H1 (cell line): ENCODE measurements at regions not wholly inside any gene's neighbourhood (a gene's known extent, or its start where the extent isn't known, plus 50 kb on each side); places are given as distances from the start of the nearest gene placed in this dataset.

Experiments used
- CTCF ChIA-PET: fragments of 300-600 bp; sonication (Branson Sonifier 250); formaldehyde crosslinking; loops from one replicate; lab custom pipeline; 2021; ENCODE audit not compliant: partially characterized antibody; lab: Charles Lee
- POLR2A ChIA-PET: fragments of 300-600 bp; sonication (Branson Sonifier 250); formaldehyde crosslinking; loops from one replicate; lab custom pipeline; 2021; ENCODE audit warnings: inconsistent platforms; ENCODE audit not compliant: partially characterized antibody; lab: Charles Lee
- DNase-seq, 2 experiments: peaks; one replicate each; pipeline versions ENCODE4 v3.0.0 to v3.0.0-alpha.2; 2010 to 2022; ENCODE audit warnings: low spot score in 2 of 2, low read depth in 1 of 2, mixed read lengths in 1 of 2
- FAIRE-seq: peaks from 2 replicates; lab custom pipeline; 2011; peaks lifted over from hg19 to GRCh38; lab: Jason Lieb, UNC
- H2AFZ ChIP-seq: 2 replicates; pipeline ENCODE4 v1.8.1; 2012; ENCODE audit warnings: low read length, inconsistent platforms
- H2AK5ac ChIP-seq: 2 replicates; pipeline ENCODE4 v1.6.1; 2013; ENCODE audit warnings: low read depth, low read length
- H2BK120ac ChIP-seq: replicated peaks from 2 replicates; pipeline ENCODE3; 2013; ENCODE audit warnings: low read depth, low read length, inconsistent platforms
- H2BK12ac ChIP-seq: 2 replicates; pipeline ENCODE4 v1.6.1; 2013; ENCODE audit warnings: low read depth, low read length
- H2BK15ac ChIP-seq: 2 replicates; pipeline ENCODE4 v1.6.1; 2013; ENCODE audit warnings: low read length
- H2BK20ac ChIP-seq: 2 replicates; pipeline ENCODE4 v1.6.1; 2013; ENCODE audit warnings: low read length
- H2BK5ac ChIP-seq: 2 replicates; pipeline ENCODE4 v1.6.1; 2013; ENCODE audit warnings: low read depth, low read length
- H3K14ac ChIP-seq: 2 replicates; pipeline ENCODE4 v1.6.1; 2013; ENCODE audit warnings: inconsistent platforms; ENCODE audit not compliant: insufficient read length
- H3K18ac ChIP-seq: 2 replicates; pipeline ENCODE4 v1.6.1; 2013; ENCODE audit warnings: low read length; ENCODE audit errors: extremely low read depth
- H3K23ac ChIP-seq: 2 replicates; pipeline ENCODE4 v1.6.1; 2013; ENCODE audit warnings: inconsistent platforms; ENCODE audit not compliant: insufficient read length
- H3K23me2 ChIP-seq: 2 replicates; pipeline ENCODE4 v1.6.1; 2013; ENCODE audit warnings: low read depth, low read length
- H3K27ac ChIP-seq: 2 replicates; pipeline ENCODE4 v1.6.1; 2011; ENCODE audit warnings: low read depth, low read length, inconsistent platforms
- H3K27me3 ChIP-seq, 4 experiments: replicated peaks in 1 of 4; 1 replicate in 1 of 4; 2 replicates in 3 of 4; pipeline versions ENCODE4 v1.6.1 to v1.8.1; 2011 to 2013; ENCODE audit warnings: low read length in 3 of 4, mild to moderate bottlenecking in 3 of 4, inconsistent platforms in 2 of 4, mixed read lengths in 2 of 4, moderate library complexity in 1 of 4; ENCODE audit not compliant: control insufficient read depth in 3 of 4, insufficient read depth in 3 of 4; ENCODE audit errors: extremely low read depth in 1 of 4
- H3K36me3 ChIP-seq, 4 experiments: 2 replicates each; pipeline versions ENCODE4 v1.6.1 to v1.8.1; 2011 to 2013; ENCODE audit warnings: mild to moderate bottlenecking in 4 of 4, low read length in 3 of 4, moderate library complexity in 2 of 4, control low read depth in 1 of 4, inconsistent platforms in 1 of 4; ENCODE audit not compliant: insufficient read depth in 4 of 4, control insufficient read depth in 2 of 4
- H3K4ac ChIP-seq: replicated peaks from 2 replicates; pipeline ENCODE3; 2013; ENCODE audit warnings: low read length, low read depth, mixed read lengths, inconsistent platforms; ENCODE audit not compliant: insufficient read length
- H3K4me1 ChIP-seq, 4 experiments: replicated peaks in 1 of 4; 1 replicate in 1 of 4; 2 replicates in 3 of 4; pipeline versions ENCODE4 v1.6.1 to v1.8.1; 2011 to 2013; ENCODE audit warnings: low read length in 3 of 4, inconsistent platforms in 2 of 4, mixed read lengths in 1 of 4; ENCODE audit not compliant: insufficient read depth in 4 of 4, control insufficient read depth in 3 of 4
- H3K4me2 ChIP-seq, 2 experiments: 2 replicates each; pipeline versions ENCODE4 v1.6.1 to v1.8.1; 2011 to 2013; ENCODE audit warnings: low read depth in 2 of 2, low read length in 2 of 2, control low read depth in 1 of 2, inconsistent platforms in 1 of 2, mild to moderate bottlenecking in 1 of 2; ENCODE audit not compliant: insufficient read depth in 1 of 2
- H3K4me3 ChIP-seq, 4 experiments: fragments of 200-600, 300-600 bp in 1 of 4; sonication (generic), shearing (Covaris generic), sonication (Bioruptor Twin) in 1 of 4; 2 replicates each; pipeline versions ENCODE4 v1.5.1 to v1.8.1; 2011 to 2016; ENCODE audit warnings: low read length in 4 of 4, low read depth in 3 of 4, control low read depth in 2 of 4, inconsistent platforms in 2 of 4, mild to moderate bottlenecking in 2 of 4, mixed read lengths in 1 of 4, moderate library complexity in 1 of 4; ENCODE audit not compliant: insufficient read depth in 2 of 4; ENCODE audit errors: extremely low read depth in 1 of 4
- H3K56ac ChIP-seq: replicated peaks from 2 replicates; pipeline ENCODE3; 2013; ENCODE audit warnings: low read depth, mild to moderate bottlenecking, mixed read lengths, low read length, inconsistent platforms; ENCODE audit not compliant: insufficient read length
- H3K79me1 ChIP-seq: 2 replicates; pipeline ENCODE4 v1.6.1; 2013; ENCODE audit warnings: low read depth, low read length, control low read depth
- H3K79me2 ChIP-seq, 2 experiments: 2 replicates each; pipeline versions ENCODE4 v1.6.1 to v1.8.1; 2012 to 2013; ENCODE audit warnings: low read length in 2 of 2, mild to moderate bottlenecking in 2 of 2, inconsistent platforms in 1 of 2; ENCODE audit not compliant: insufficient read depth in 2 of 2, control insufficient read depth in 1 of 2
- H3K9ac ChIP-seq, 4 experiments: replicated peaks in 1 of 4; 1 replicate in 1 of 4; 2 replicates in 3 of 4; pipeline versions ENCODE4 v1.6.1 to v1.8.1; 2011 to 2013; ENCODE audit warnings: low read depth in 3 of 4, low read length in 3 of 4, control low read depth in 2 of 4, mild to moderate bottlenecking in 2 of 4, moderate library complexity in 2 of 4, inconsistent platforms in 1 of 4; ENCODE audit errors: extremely low read depth in 1 of 4
- H3K9me3 ChIP-seq, 2 experiments: 2 replicates each; pipeline versions ENCODE4 v1.6.1 to v1.8.1; 2012 to 2013; ENCODE audit warnings: mild to moderate bottlenecking in 2 of 2, moderate library complexity in 2 of 2, control low read depth in 1 of 2, inconsistent platforms in 1 of 2, low read depth in 1 of 2, low read length in 1 of 2, mixed read lengths in 1 of 2; ENCODE audit not compliant: insufficient read depth in 2 of 2
- H4K20me1 ChIP-seq, 2 experiments: replicated peaks in 1 of 2; 2 replicates each; pipeline versions ENCODE3 to v1.8.1; 2011 to 2013; ENCODE audit warnings: inconsistent platforms in 2 of 2, low read length in 2 of 2, mild to moderate bottlenecking in 1 of 2; ENCODE audit not compliant: insufficient read depth in 2 of 2, control insufficient read depth in 1 of 2
- H4K5ac ChIP-seq: 2 replicates; pipeline ENCODE4 v1.6.1; 2013; ENCODE audit warnings: low read length, low read depth, mixed read lengths, inconsistent platforms; ENCODE audit not compliant: insufficient read length
- H4K8ac ChIP-seq: 2 replicates; pipeline ENCODE4 v1.8.0; 2013; ENCODE audit warnings: mild to moderate bottlenecking, moderate library complexity, low read length, inconsistent platforms; ENCODE audit not compliant: insufficient read depth; ENCODE audit errors: extremely low read depth
- H4K91ac ChIP-seq: replicated peaks from 2 replicates; pipeline ENCODE3; 2013; ENCODE audit warnings: low read length, mixed read lengths, inconsistent platforms; ENCODE audit not compliant: insufficient read length
- CHD1 ChIP-seq: IDR thresholded peaks from 2 replicates; pipeline ENCODE4 v1.6.1; 2012; ENCODE audit warnings: low read depth, low read length, improper control_type of control experiment
- CREB1 ChIP-seq: IDR thresholded peaks from 2 replicates; pipeline ENCODE4 v1.6.1; 2012; ENCODE audit warnings: inconsistent platforms
- CTCF ChIP-seq, 3 experiments: IDR thresholded peaks; 1 replicate in 2 of 3; 2 replicates in 1 of 3; pipeline versions ENCODE4 v1.5.1 to v1.6.1; 2011; ENCODE audit warnings: low read length in 3 of 3, mild to moderate bottlenecking in 3 of 3, inconsistent platforms in 2 of 3, low read depth in 1 of 3, moderate library complexity in 1 of 3; ENCODE audit not compliant: insufficient read depth in 1 of 3; ENCODE audit errors: control extremely low read depth in 1 of 3
- EGR1 ChIP-seq: IDR thresholded peaks from 2 replicates; pipeline ENCODE4 v1.6.1; 2011; ENCODE audit warnings: low read depth, low read length, borderline replicate concordance
- EP300 ChIP-seq, 2 experiments: IDR thresholded peaks; 1 replicate in 1 of 2; 2 replicates in 1 of 2; pipeline ENCODE4 v1.6.1; 2011 to 2012; ENCODE audit warnings: low read depth in 2 of 2, low read length in 2 of 2, mild to moderate bottlenecking in 2 of 2, borderline replicate concordance in 1 of 2, inconsistent platforms in 1 of 2, moderate library complexity in 1 of 2
- HDAC6 ChIP-seq: IDR thresholded peaks from one replicate; pipeline ENCODE4 v1.7.1; 2012; ENCODE audit warnings: low read depth, mild to moderate bottlenecking, inconsistent platforms, low read length, moderate library complexity
- JUN ChIP-seq: IDR thresholded peaks from 2 replicates; pipeline ENCODE4 v1.6.1; 2011; ENCODE audit warnings: low read depth, mild to moderate bottlenecking, improper control_type of control experiment, low read length
- RAD21 ChIP-seq, 2 experiments: IDR thresholded peaks in 1 of 2; conservative IDR thresholded peaks in 1 of 2; 2 replicates each; pipeline ENCODE4 v1.6.1; 2011; ENCODE audit warnings: low read depth in 2 of 2, low read length in 2 of 2, improper control_type of control experiment in 1 of 2, inconsistent platforms in 1 of 2, mild to moderate bottlenecking in 1 of 2, moderate library complexity in 1 of 2
- RNF2 ChIP-seq: fragments of 200-900, 300-1000 bp; sonication (generic); IDR thresholded peaks from 2 replicates; pipeline ENCODE4 v1.7.1; 2016; ENCODE audit warnings: borderline replicate concordance, low read depth, mild to moderate bottlenecking, antibody characterized with exemption, low read length; ENCODE audit not compliant: poor library complexity, severe bottlenecking; ENCODE audit errors: missing control alignments
- SIX5 ChIP-seq: IDR thresholded peaks from 2 replicates; pipeline ENCODE4 v1.6.1; 2011; ENCODE audit warnings: mild to moderate bottlenecking, low read depth, low read length
- SP2 ChIP-seq: IDR thresholded peaks from 2 replicates; pipeline ENCODE4 v1.6.1; 2012; ENCODE audit warnings: mild to moderate bottlenecking, low read length, inconsistent platforms
- SP4 ChIP-seq: IDR thresholded peaks from 2 replicates; pipeline ENCODE4 v1.6.1; 2012; ENCODE audit warnings: low read length, inconsistent platforms
- WGBS, 2 experiments: shearing (Covaris generic) in 1 of 2; methylation state at CpG; one replicate each; pipeline versions ENCODE4 v1.1.6 to v1.1.7; 2013 to 2015; ENCODE audit warnings: low lambda C conversion rate in 2 of 2, mixed read lengths in 2 of 2, inconsistent platforms in 1 of 2, low coverage in 1 of 2, missing lambda C conversion rate in 1 of 2; ENCODE audit not compliant: insufficient replicate concordance in 2 of 2, insufficient coverage in 1 of 2, insufficient read length in 1 of 2; ENCODE audit errors: extremely low coverage in 1 of 2, missing lambda C conversion rate in 1 of 2; 5-methylcytosine and 5-hydroxymethylcytosine counted together

GRCh38 chr9:118985851-118986250 is 383.4 kb downstream of the BRINP1 start:
- Histone ChIP-seq H3K18ac (no peak overlapping the region), H3K14ac (no peak overlapping the region), H3K79me1 (no peaks in the 10 kb centered on the region), H2AK5ac (no peak overlapping the region), H3K23ac (no peak overlapping the region), H4K20me1 (no peaks in the 10 kb centered on the region), H4K5ac (no peak overlapping the region), H2BK20ac (no peak overlapping the region), H3K36me3 (no peaks in the 10 kb centered on the region), H3K9ac (no peak overlapping the region), H2BK120ac (no peak overlapping the region), H4K91ac (no peak overlapping the region), H2BK15ac (no peak overlapping the region), H2AFZ (no peak overlapping the region), H3K4me1 (peaks cover 0 to 4% (median under 1%) of the 10 kb centered on the region in 4 experiments; a peak in 1 of 7 replicates), H3K79me2 (no peaks in the 10 kb centered on the region), H3K4ac (no peak overlapping the region), H2BK12ac (no peak overlapping the region), H3K27me3 (no peaks in the 10 kb centered on the region), H2BK5ac (no peak overlapping the region), H3K23me2 (no peaks in the 10 kb centered on the region), H3K9me3 (no peaks in the 10 kb centered on the region; a peak in 1 of 4 replicates), H3K4me2 (no peak overlapping the region), H3K27ac (no peak overlapping the region), H4K8ac (no peak overlapping the region), H3K4me3 (no peak overlapping the region), H3K56ac (no peak overlapping the region)
- 85% methylated on average over 1 of the region's 1 CpG; no CpG with 5 or more reads in 1 of the 2 experiments for WGBS, 2 experiments
- FAIRE-seq (no peak), DNase-seq (no peak)
- ChIA-PET CTCF (no interaction called here), POLR2A (no interaction called here)
- TF ChIP-seq SP2: no peak
- no peak for TF ChIP-seq EGR1
- TF ChIP-seq JUN: no peak
- no peak for TF ChIP-seq SIX5
- no peak for TF ChIP-seq CTCF (IDR thresholded peaks at IDR 0.05; ENCODE audit: control extremely low read depth in 1 of 3, insufficient read depth in 1 of 3, low read depth in 1 of 3, low read length in 3 of 3)
- no peak for TF ChIP-seq RAD21 (IDR thresholded peaks at IDR 0.05 in 1 of 2, conservative IDR thresholded peaks at IDR 0.05 in 1 of 2; ENCODE audit: low read depth in 2 of 2, low read length in 2 of 2)
- TF ChIP-seq HDAC6: no peak
- TF ChIP-seq CREB1: no peak
- TF ChIP-seq SP4: no peak
- no peak for TF ChIP-seq EP300 (IDR thresholded peaks at IDR 0.05; ENCODE audit: borderline replicate concordance in 1 of 2, low read depth in 2 of 2, low read length in 2 of 2)
- no peak for TF ChIP-seq CHD1
- TF ChIP-seq RNF2: no peak
